Spleen (tissue), 7 donors: ENCODE measurements at regions not wholly inside any gene's neighbourhood (a gene's known extent, or its start where the extent isn't known, plus 50 kb on each side); places are given as distances from the start of the nearest gene placed in this dataset.

Source experiments
- CTCF ChIP-seq, 11 experiments: fragments of 200-600 bp in 7 of 11; fragments of 450-650 bp in 4 of 11; sonication (generic) in 4 of 11; IDR thresholded peaks in 8 of 11; conservative IDR thresholded peaks in 3 of 11; 1 replicate in 7 of 11; 2 replicates in 4 of 11; pipeline versions ENCODE4 v1.4.0 to v1.8.0; 2016 to 2021; ENCODE audit warnings: antibody characterized with exemption in 11 of 11, inconsistent platforms in 4 of 11, mild to moderate bottlenecking in 1 of 11
- POLR2A ChIP-seq, 3 donors: fragments of 450-650 bp; IDR thresholded peaks; one replicate each; pipeline ENCODE4 v1.5.1; 2017; ENCODE audit warnings: antibody characterized with exemption in 3 of 3, mild to moderate bottlenecking in 1 of 3
- donor health status: DM: no; HTN: no; CAD: no; lungs with moderate emphysema.
- donor health status: DM: no; HTN: no; CAD: no.
- donor health status: DM: no; HTN: no; CAD: no.

DNA sequence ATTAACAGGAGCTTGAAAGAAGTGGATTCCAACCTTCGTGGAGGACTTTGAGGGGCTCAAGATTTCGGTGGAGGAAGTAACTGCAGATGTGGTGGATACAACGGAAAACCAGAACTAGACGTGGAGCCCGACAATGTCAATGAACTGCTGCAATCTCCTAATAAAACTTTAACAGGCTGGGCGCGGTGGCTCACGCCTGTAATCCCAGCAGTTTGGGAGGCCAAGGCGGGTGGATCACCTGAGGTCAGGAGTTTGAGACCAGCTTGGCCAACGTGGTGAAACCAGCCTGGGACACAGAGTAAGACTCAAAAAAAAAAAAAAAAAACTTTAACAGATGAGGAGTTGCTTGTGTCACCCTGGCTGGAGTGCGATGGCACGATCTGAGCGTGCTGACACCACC lies 477.8 kb upstream of the MKI67 start:
- TF ChIP-seq CTCF (IDR thresholded peaks at IDR 0.05 in 8 of 11, conservative IDR thresholded peaks at IDR 0.05 in 3 of 11), result no peak
- no peak for TF ChIP-seq POLR2A (IDR thresholded peaks at IDR 0.05)
